ENCODE measurements at regions not wholly inside any gene's neighbourhood (a gene's known extent, or its start where the extent isn't known, plus 50 kb on each side); places are given as distances from the start of the nearest gene placed in this dataset.

- no peak overlapping the region for H3K4me3 ChIP-seq (ENCODE audit: control insufficient read depth, low read depth, low read length)
- TF ChIP-seq, protein P1, sequence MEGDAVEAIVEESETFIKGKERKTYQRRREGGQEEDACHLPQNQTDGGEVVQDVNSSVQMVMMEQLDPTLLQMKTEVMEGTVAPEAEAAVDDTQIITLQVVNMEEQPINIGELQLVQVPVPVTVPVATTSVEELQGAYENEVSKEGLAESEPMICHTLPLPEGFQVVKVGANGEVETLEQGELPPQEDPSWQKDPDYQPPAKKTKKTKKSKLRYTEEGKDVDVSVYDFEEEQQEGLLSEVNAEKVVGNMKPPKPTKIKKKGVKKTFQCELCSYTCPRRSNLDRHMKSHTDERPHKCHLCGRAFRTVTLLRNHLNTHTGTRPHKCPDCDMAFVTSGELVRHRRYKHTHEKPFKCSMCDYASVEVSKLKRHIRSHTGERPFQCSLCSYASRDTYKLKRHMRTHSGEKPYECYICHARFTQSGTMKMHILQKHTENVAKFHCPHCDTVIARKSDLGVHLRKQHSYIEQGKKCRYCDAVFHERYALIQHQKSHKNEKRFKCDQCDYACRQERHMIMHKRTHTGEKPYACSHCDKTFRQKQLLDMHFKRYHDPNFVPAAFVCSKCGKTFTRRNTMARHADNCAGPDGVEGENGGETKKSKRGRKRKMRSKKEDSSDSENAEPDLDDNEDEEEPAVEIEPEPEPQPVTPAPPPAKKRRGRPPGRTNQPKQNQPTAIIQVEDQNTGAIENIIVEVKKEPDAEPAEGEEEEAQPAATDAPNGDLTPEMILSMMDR (conservative IDR thresholded peaks at IDR 0.05; ENCODE audit: control insufficient read depth, insufficient read depth, low read depth, low read length): no peak
- DNase-seq (ENCODE audit: low read depth): no peak
Observed at GRCh38 chr6:134438837-134439236, 120.9 kb upstream of the SGK1 start.

DNA sequence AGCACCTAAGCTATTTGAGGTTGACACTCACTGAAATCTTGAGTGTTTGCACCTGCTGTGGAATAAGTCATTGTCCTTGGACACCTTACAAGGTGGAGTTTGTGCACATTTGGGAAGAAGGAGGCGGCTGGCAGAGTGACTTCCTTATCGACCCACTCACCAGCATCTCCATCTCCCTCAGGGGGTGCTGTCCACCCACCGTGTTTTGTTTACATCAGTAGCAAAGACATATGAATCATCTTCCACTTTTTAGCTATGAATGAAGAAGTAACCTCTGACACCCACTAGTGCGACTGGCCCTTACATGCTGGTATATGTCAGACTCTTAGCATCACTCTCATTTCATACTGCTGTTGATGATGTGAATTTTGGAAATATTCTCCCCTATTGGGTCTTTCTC, 119.5 kb upstream of the SGK1 start:
- DNase-seq (ENCODE audit: low read depth): peak; percentile 82
- TF ChIP-seq, protein P1 (conservative IDR thresholded peaks at IDR 0.05; ENCODE audit: control insufficient read depth, insufficient read depth, low read depth, low read length): peak; percentile 26
- H3K4me3 ChIP-seq (ENCODE audit: control insufficient read depth, low read depth, low read length): no peak overlapping the region

GRCh38 chr6:134436950-134437349, 119.0 kb upstream of the SGK1 start:
- TF ChIP-seq, protein P1 (conservative IDR thresholded peaks at IDR 0.05; ENCODE audit: control insufficient read depth, insufficient read depth, low read depth, low read length): no peak
- no peak overlapping the region for H3K4me3 ChIP-seq (ENCODE audit: control insufficient read depth, low read depth, low read length)
- peak; percentile 64 for DNase-seq (ENCODE audit: low read depth)

GRCh38 chr6:134436281-134436815, 118.4 kb upstream of the SGK1 start:
- no peak overlapping the region for H3K4me3 ChIP-seq (ENCODE audit: control insufficient read depth, low read depth, low read length)
- peak; percentile 99 for DNase-seq (ENCODE audit: low read depth)
- TF ChIP-seq, protein P1 (conservative IDR thresholded peaks at IDR 0.05; ENCODE audit: control insufficient read depth, insufficient read depth, low read depth, low read length): no peak

DNA sequence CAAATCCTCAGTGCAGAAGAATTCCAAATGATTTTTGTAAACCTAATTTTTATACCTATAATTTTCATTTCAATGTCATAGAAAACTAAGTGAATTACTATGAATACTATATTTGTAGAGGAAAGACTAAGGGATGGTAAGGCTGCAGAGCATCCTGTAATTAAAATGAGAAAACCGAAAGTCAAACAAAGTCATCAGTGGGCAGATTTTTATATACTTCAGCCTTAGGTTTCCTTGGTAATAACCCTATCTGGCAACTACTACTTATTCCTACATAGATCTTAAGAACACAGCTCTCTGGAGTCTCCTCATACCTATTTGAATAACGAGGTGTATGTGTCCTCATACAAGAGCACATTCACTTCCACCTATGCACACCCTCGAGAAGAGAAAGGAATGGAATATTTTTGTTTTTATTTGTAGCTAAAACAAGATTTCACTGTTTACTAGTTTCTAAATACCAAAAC, 117.9 kb upstream of the SGK1 start:
- TF ChIP-seq, protein P1 (conservative IDR thresholded peaks at IDR 0.05; ENCODE audit: control insufficient read depth, insufficient read depth, low read depth, low read length): no peak
- no peak for DNase-seq (ENCODE audit: low read depth)
- H3K4me3 ChIP-seq (ENCODE audit: control insufficient read depth, low read depth, low read length): no peak overlapping the region

GRCh38 chr6:134434019-134434942, 116.4 kb upstream of the SGK1 start:
- TF ChIP-seq, protein P1 (conservative IDR thresholded peaks at IDR 0.05; ENCODE audit: control insufficient read depth, insufficient read depth, low read depth, low read length): no peak
- no peak overlapping the region for H3K4me3 ChIP-seq (ENCODE audit: control insufficient read depth, low read depth, low read length)
- DNase-seq (ENCODE audit: low read depth): no peak

Data from fibroblast of mammary gland (primary cell).